Fibroblast of skin of right quadriceps (primary cell): ENCODE measurements at regions not wholly inside any gene's neighbourhood (a gene's known extent, or its start where the extent isn't known, plus 50 kb on each side); places are given as distances from the start of the nearest gene placed in this dataset.
"Not testable (repeated sequence)": the region's sequence is repeated elsewhere in the genome, so short reads cannot be mapped to it uniquely, and the experiment has no call there.

Source experiments
- DNase-seq: peaks from one replicate; pipeline ENCODE4 v3.0.0-alpha.2; 2013

DNA sequence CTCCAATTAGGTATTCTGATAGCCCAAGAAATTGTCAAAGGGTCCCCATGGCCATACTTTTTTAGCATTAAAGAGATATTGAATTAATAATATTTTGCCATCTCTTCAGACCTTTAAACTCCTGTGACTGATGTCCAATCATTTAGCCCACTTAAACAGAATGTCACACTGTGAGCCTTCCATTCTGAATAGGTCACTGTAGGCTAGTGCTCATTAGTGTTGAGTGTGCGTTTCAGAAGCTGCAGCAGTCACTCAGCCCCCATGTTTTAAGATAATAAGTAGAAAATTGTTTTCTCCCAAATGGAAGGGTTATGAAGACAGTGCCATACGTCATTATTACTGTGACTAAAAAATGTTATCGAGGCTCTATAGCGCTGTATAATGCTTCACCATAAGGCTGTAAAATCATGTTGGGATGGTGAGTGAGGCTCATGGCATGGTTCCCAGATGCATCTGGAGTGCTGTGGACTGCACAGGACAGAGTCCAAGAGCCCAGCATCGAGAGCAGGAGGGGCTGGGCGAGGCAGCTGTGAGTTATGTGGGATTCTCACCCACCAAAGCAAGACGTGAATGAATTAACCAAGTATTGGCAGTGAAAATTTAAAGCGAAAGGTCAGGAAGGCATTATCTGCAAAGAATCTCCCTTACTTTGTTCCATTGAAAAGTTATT, 2112.9 kb upstream of the WWC1 start:
- no peak for DNase-seq

DNA sequence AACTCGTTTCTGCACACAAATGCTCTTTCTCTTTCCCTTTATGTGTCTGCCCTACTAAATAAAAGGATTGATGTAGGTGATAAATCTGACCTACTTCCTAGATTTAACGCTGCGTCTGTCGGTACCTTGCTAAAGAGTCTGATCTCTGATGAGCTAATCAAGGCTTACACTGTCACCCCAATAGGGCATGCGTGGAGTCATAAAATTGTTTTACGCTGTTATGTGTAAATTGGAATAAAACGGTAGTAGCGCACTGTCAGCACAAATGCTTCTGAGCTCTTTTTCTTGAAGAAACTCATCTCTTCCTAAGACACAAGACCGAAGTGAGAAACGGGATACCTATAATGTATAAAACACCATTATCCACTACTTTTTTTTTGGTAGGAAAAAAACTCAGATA, 2106.3 kb upstream of the WWC1 start:
- no peak for DNase-seq

DNA sequence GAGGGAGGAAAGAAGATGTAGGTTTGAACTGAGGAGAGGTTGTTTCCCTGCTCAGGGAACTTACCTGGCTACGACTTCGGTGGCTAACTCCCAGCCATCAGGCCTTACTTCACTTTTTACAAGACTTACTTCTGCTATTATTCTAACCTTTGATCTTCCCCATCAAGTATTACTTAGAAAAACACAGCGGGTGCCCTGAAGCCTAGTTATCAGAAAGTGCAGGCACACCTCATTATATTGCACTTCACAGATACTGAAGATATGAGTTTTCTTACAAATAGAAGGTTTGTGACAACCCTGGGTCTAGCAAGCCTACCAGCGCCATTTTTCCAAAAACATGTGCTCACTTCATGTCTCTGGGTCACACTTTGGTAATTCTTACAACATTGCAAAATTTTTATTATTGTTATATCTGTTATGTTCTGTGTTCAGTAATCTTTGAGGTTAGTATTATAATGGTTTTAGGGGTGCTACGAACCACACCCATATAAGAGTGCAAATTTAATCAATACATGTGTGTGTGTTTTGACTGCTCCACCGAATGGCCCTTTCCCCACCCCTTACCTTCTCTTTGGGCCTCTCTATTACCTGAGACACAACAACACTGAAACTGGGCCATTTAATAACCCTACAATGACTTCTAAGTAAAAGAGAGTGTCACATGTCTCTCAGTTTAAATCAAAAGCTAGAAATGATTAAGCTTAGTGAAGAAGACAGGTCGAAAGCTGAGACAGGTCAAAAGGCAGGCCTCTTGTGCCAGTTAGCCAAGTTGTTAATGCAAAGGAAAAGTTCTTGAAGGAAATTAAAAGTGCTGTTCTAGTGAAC, 2102.7 kb upstream of the WWC1 start:
- DNase-seq, result no peak

DNA sequence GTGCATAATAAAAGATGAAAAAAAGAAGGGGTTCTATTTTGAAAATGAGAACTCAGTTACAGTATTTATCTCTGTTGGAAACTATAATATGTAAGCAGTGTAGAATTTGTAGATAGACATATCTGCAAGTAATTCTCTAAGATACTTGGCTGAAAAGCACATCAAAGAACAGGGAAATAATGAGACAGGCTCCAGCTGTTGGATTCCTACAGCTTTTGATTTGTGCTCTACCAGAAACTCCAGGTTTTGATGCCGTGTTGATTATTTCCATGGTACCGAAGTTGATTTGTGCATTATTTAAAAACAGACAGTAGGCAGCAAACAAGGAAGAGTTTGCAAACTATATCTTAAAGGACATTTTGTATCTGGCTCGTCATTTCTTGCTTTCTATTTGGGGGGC, 2098.7 kb upstream of the WWC1 start:
- no peak for DNase-seq

DNA sequence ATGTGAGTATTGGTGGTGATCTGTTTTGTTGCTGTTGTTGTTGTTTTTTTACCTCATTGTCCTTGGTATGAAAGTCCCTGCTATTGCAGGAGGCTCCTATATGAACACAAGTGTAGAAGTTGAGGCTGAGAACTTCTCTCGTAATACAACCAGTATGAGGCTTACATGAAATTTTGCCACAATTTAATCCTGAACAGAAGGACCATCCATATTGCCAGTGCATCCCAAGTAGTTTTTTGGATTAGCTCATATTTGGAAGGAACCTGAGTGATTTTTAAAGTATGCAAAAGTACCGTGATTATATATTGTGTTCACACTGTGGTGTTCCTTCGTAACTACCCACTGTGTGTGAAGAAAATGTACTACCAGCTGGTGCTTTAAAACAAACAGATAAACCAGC, 2095.5 kb upstream of the WWC1 start:
- DNase-seq, result no peak

DNA sequence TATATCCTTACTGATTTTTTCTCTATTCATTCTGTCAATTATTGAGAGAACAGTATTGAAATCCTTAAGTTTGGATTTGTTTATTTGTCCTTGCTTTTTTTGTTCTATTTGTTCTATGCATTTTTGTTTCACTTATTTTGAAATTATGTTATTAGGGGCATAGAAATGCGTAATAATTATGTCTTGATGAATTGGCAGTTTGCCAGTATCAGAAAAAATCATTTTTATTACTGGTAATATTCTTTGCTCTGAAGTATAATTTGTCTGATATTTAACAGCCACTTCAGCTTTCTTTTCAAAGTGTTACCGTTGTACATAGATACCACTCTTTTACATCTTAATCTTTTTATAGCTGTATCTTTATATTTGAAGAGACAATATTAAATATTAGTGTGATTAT, 2090.9 kb upstream of the WWC1 start:
- DNase-seq, result no peak

DNA sequence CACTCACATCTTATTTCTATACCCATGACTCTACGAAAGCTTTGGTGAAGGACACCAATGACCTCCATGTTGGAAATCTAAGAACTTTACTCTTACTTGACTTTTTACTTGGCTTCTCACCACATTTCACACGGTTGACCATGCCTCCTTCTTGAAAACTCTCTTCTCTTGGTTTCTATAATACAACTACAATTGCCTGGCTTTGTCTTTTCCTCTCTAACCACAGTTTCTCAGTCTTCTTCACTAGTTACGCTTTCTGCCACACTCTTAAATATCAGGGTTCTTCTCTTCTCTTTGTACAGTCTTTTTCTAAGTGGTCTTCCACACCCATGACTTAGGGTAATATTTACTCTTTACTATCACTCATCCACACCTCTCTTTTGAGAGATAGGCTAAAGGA, 2079.8 kb upstream of the WWC1 start:
- no peak for DNase-seq

DNA sequence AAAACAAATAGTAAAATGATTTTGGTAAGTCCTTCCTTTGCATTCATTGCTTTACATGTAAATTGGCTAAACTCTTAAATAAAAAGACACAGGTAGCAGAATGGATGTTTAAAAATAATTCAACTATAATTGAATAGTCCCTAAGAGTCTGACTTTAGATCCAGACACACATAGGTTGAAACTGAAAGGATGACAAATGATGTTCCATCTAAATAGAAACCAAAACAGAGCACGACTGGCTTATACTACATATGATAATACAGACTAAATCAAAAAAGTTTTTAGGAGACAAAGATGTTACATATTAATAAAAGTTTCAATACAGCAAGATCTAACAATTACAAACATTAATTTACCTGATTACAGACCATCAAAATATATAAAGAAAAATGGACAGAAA, 2055.1 kb upstream of the WWC1 start:
- DNase-seq, result no peak

DNA sequence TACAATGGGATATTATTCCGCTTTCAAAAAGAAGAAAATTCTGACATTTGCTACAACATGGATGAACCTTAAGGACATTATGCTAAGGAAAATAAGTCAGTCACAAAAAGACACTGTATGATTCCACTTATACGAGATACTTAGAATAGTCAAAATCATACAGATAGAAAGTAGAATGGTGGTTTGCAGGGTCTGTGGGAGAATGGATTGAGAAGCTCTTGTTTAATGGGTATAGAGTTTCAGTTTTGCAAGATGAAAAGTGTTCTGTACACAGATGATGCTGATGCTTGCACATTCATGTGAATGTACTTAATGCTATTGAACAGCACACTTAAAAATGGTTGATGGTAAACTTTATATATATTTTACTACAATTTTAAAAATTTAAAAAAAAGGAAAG, 2050.7 kb upstream of the WWC1 start:
- no peak for DNase-seq

DNA sequence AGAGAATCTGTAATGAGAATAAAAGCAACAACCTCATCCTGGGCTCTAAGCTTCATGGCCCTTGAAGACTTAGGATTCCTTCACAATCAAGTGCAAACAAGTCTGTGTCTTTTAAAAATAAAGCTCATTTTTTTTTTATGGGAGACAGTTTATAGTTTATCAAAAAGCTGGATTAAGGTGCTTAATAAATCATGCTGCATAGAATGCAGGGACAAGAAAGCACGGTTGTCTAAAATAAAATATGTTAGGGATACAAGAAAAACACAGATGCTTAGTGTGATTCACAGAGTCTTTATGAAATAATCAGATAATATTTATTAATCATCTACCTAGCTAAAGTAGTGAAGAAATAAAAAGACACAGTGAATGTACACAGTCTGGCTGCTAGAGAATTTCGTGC, 2045.9 kb upstream of the WWC1 start:
- DNase-seq, result no peak

DNA sequence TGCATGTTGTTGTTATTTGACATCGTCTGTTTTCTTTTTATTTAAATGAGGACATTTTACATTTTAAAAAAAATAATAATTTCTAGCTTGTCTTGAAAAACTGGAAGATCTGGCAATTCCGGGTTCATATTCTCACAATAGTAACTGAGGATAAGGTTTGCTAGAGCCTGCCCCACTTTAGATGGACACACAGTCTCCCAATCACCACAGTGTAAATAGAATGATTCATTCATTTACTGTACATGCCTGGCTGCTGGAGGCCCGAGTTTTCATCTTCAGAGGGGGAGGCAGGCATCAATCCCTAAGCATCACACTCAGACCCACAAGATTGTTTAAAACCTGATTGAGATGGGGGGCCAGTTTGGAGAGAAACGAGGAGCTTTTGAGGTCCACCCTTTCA, 2039.7 kb upstream of the WWC1 start:
- DNase-seq, result peak; percentile 0

DNA sequence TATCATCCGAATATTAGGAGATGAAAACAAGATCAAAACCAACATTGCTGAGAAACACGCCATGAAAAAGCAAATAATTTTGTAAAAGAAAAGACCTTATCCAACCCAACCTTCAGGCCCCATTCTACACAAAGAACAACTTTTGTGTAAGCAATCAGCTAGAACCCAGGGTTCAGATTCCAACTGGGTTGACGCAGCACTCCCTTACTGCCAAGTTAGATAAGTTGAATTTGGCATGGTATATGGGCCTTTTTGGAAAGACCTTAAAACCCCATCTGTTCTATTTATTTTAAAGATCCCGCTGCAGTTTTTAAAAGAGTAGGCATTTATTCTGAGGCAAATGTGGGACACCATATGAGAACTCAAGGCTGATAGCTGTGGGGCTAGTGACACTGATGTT, 2033.8 kb upstream of the WWC1 start:
- DNase-seq, result no peak

DNA sequence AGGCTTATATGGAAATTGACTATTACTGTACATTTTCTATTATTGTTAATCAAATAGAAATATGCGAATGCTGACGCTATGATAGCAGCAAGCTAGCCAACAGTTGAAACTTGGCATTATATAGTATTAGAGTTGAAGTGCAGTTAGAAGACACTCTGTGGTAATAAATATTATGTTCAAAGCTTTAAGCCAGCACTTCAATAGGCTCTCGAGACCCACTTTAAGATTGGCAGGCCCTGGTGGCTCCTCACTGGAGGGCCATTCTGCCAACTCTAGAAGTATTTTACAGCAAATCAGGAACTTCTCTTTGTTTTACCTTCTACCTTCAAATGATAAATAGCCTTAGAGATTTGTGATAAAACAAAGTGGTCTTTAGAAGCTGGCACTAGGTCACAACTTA, 2029.0 kb upstream of the WWC1 start:
- no peak for DNase-seq

DNA sequence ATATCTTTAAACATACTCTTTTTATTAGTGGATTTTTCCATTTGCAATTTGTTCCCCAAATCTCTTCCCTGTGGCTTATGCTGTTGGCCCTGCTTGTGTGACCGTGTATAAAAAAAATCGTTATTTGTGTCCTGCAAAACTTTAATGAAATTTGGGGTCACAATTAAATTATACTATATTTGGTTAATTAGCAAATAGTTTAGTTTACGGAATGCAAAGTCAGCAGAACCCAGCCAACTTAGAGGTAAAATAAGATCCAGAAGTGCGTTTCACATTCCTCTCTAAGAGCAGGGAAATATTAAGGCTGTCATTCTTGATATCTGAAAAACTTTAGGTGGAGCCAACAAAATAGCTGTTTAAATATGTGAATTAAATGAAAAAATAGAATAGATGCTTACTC, 2023.5 kb upstream of the WWC1 start:
- peak; percentile 1 for DNase-seq

DNA sequence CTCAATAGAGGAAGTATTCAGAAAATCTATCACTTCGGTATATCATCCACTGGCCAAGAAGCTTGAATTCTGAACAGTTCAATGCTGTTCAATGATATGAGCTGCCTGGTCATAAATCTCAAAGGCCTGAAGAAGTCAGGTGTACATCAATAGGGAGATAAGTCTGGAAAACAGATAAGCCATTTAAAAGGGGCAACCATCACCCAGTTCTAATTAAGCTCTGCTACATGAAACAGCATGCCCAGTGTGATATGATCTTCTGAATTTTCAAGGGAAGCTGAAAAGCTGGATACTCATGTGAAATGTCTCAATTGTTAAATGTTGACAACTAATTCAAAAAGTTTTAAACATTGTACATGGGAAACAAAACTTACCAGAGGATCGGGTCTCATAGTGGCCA, 2020.7 kb upstream of the WWC1 start:
- no peak for DNase-seq

DNA sequence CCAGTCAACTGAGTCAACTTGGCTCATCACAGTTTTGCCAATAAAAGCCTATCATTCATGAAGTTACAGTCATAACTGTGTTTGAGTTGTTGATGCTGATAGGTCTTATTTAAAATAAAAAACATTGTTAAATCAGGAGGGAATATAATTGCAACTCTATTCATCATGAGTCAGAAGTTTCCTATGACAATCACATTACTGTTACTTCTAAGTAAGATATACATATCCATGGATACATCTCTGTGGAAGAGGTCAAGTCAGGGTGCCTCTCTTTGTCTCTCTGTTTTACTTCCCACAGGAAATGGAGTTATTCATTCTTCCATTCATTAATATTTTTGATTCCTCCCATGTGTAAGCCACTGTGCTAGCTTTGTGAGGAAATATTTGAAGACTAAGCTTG, 2015.4 kb upstream of the WWC1 start:
- peak; percentile 1 for DNase-seq

DNA sequence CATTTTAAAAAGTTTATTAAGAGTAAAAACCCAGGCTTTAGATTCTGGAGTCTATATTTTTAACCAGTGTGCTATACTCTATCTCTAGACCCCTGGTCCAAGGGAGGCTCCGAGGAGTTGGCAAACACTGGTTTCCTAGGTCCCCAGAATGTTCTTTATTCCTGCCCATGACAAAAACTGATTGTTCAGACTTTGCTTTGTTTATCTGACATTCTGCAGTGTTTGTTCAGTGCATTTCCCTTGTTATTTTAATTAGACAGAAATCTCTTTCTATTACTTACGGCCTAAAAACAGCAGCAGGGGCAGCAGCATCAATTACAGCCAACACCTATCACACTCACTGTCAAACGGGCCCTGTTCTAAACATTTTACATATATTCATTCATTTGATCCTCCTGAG, 2011.6 kb upstream of the WWC1 start:
- no peak for DNase-seq

DNA sequence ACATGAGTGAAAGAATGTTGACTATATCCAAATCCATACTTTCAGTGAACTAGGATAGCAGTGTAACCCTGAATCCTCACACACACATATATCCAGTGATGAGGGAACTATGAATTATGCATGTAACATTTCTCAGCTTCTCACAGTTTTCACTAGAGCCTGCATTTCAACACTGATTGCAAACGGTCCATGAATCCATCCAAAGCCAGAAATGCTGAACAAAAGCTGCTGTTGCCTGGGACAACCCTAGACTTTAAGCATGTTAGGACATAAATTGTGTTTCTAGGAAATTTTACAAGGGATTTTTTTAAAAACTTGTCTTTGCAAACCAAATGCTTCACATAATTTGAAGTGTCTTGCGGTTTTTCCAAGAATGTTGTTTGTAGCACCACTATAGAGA, 2010.0 kb upstream of the WWC1 start:
- DNase-seq, result peak; percentile 33

DNA sequence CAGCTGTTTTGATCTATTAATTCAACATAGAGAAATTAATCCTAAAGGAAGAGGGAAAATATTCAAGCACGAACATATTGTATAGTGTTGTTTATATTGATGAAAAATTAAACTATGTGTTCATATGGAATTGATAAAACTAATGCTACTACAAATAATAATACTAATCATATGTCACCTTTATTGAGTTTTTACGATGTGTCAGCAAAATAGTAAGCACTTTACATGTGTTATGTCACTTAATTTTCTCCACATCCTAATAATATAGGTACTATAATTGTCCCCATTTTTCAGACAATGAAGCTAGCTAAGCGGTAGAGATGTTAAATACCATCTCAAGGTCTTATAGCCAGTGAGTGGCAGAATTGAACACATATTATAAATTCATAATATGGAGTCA, 2008.5 kb upstream of the WWC1 start:
- DNase-seq, result no peak

DNA sequence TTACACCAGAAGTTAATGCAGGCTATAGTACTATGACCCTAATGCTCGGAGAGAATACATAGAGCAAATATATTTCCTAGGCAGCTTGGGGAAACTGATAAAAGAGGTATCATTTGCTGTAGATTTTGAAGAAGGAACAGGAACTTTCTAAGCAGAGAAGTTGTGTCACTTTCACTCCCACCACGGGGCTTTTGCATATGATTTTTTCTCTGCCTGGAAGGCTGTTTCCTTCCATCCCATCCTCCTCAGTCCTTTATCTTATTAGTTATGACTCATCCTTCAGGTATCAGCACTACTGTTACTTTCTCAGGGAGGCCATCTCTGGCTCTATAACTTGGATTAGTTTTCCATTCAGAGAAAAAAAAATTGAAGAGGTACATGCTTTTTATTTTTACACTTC, 2006.1 kb upstream of the WWC1 start:
- no peak for DNase-seq

DNA sequence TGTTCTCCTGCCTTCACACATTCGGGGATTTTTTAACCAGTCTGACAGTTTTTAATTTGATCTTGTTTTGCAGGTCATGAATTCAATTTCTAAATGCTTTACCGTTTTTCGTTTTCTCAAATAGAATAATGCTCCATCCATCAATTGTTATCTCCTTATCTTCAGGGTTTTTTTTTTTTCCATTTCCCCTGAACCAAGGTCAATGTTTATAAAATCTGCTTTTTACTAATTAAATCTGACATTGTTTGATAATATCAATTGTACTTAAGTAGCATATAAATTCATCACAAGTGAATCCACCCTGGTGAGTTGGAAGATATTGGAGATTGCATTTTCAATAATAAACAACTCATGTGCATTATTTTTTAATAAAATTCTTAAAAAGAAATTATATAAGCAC, 2004.6 kb upstream of the WWC1 start:
- DNase-seq, result no peak

DNA sequence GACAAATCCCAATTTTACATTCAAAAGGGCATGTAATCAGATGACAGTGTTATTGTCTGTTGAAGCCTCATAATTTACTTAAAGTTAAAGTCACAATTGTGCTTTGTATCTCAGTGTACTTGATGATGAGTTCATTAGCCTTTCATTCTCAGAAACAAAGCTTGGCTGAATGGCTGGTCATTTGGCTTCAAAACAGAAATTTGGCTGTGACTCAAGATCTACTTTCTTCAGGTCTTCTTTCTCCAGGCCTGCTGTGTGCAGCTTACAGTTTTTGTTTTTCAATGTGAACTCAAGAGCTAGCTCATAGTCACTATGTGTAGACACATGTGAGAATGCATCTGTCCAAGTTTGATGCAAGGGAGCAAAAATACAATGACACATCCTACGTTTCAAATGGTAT, 2003.6 kb upstream of the WWC1 start:
- DNase-seq, result no peak

DNA sequence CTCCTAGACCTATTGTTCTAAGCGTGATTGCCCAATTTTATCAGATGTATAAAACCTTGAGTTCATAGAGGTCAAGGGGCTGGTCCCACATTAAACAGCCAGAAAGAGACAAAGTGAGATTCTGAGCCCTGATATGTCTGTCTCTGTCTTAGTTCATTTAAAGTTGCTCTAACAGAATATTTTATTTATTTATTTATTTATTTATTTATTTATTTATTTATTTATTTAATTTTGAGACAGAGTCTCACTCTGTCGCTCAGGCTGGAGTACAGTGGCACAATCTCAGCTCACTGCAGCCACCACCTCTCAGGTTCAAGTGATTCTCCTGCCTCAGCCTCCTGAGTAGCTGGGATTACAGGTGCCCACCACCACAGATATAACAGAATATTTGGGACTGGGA, 1999.6 kb upstream of the WWC1 start:
- DNase-seq, result not testable (repeated sequence)

DNA sequence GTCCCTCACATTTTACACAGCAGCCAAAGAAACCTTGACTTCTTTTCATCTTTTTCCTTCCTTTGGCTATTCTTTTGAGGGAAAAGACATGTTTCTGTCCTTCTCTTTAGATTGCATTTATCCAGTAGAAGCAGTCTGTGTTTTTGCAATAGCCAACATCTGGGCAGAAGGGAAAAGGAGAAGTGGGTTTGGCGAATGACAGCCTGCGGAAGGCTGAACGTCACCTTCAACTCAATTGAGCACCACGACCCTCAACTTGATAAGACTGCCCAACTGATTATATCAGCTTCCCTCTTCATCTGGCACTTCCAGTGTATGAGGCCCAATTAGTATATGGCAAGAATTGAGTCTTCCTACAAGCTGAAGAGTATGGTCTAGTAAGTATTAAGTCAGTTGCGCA, 1997.6 kb upstream of the WWC1 start:
- no peak for DNase-seq

DNA sequence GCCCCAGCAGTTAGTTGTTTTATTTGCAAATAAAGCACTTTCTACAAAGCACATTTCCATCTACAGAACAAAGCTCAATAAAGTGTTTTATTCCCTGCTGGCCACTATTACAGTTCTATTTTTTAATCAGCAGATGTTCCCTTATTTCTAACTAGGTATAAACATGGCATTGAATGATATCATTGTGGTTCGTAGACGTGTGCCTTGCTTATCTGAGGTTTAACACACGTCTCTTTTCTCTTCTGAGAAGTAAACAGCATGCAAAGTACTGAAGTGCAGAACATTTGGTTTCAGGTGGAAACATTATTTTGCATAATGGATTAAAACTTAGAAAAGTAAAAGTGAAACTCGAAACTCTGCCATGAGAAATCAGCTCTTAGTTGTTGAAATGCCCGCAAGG, 1989.3 kb upstream of the WWC1 start:
- DNase-seq, result no peak
